ENCODE measurements at regions not wholly inside any gene's neighbourhood (a gene's known extent, or its start where the extent isn't known, plus 50 kb on each side); places are given as distances from the start of the nearest gene placed in this dataset.
"Not testable (repeated sequence)": the region's sequence is repeated elsewhere in the genome, so short reads cannot be mapped to it uniquely, and the experiment has no call there.

GRCh38 chr6:56787209-56787608, 144.5 kb upstream of the DST start:
- peaks cover 0 to 3% (median 0%) of the 10 kb centered on the region in 4 donors for H3K27me3 ChIP-seq (ENCODE audit: control insufficient read depth in 4 of 4, insufficient read depth in 4 of 4, low read length in 3 of 4)
- WGBS: 95% methylated on average over 1 of the region's 1 CpG
- TF ChIP-seq REST (IDR thresholded peaks at IDR 0.05): no peak
- TF ChIP-seq FOXA2 (IDR thresholded peaks at IDR 0.05): no peak
- no peak for TF ChIP-seq HNF4G (IDR thresholded peaks at IDR 0.05)
- TF ChIP-seq SP1 (IDR thresholded peaks at IDR 0.05): no peak
- TF ChIP-seq GABPA (IDR thresholded peaks at IDR 0.05 in 1 of 2, conservative IDR thresholded peaks at IDR 0.05 in 1 of 2): no peak
- TF ChIP-seq TAF1 (conservative IDR thresholded peaks at IDR 0.05): no peak
- TF ChIP-seq YY1 (IDR thresholded peaks at IDR 0.05): no peak
- no peak for TF ChIP-seq RXRA (IDR thresholded peaks at IDR 0.05)
- no peak for TF ChIP-seq HNF4A (conservative IDR thresholded peaks at IDR 0.05)
- TF ChIP-seq EGR1 (IDR thresholded peaks at IDR 0.05; ENCODE audit: low read depth in 2 of 2): no peak
- no peak overlapping the region for H3K4me3 ChIP-seq (ENCODE audit: low read depth in 1 of 3, low read length in 3 of 3)
- DNase-seq (ENCODE audit: low spot score): no peak
- H3K4me1 ChIP-seq (ENCODE audit: control insufficient read depth in 4 of 4, insufficient read depth in 4 of 4, low read length in 3 of 4): no peaks in the 10 kb centered on the region
- H3K36me3 ChIP-seq (ENCODE audit: control insufficient read depth in 4 of 4, insufficient read depth in 3 of 4, low read depth in 1 of 4, low read length in 3 of 4): no peaks in the 10 kb centered on the region
- no peaks in the 10 kb centered on the region for H3K9me3 ChIP-seq (ENCODE audit: control insufficient read depth in 4 of 4, low read length in 3 of 4)
- H3K27ac ChIP-seq (ENCODE audit: low read depth in 1 of 2, low read length in 2 of 2): no peak overlapping the region
- H3K9ac ChIP-seq (ENCODE audit: low read depth in 1 of 2, low read length in 2 of 2): no peak overlapping the region

GRCh38 chr6:56786256-56786655, 143.6 kb upstream of the DST start:
- no peaks in the 10 kb centered on the region for H3K4me1 ChIP-seq (ENCODE audit: control insufficient read depth in 4 of 4, insufficient read depth in 4 of 4, low read length in 3 of 4)
- no peaks in the 10 kb centered on the region for H3K9me3 ChIP-seq (ENCODE audit: control insufficient read depth in 4 of 4, low read length in 3 of 4)
- no peak for TF ChIP-seq GABPA (IDR thresholded peaks at IDR 0.05 in 1 of 2, conservative IDR thresholded peaks at IDR 0.05 in 1 of 2)
- TF ChIP-seq EGR1 (IDR thresholded peaks at IDR 0.05; ENCODE audit: low read depth in 2 of 2): no peak
- no peak for TF ChIP-seq NR2F2 (IDR thresholded peaks at IDR 0.05)
- TF ChIP-seq CTCF (IDR thresholded peaks at IDR 0.05; ENCODE audit: low read depth, low read length, missing input control): no peak
- TF ChIP-seq TAF1 (conservative IDR thresholded peaks at IDR 0.05): no peak
- no peak for TF ChIP-seq HNF4A (conservative IDR thresholded peaks at IDR 0.05)
- TF ChIP-seq JUND (IDR thresholded peaks at IDR 0.05): no peak
- no peak for TF ChIP-seq SP1 (IDR thresholded peaks at IDR 0.05)
- TF ChIP-seq MAX (IDR thresholded peaks at IDR 0.05): no peak
- no peak for TF ChIP-seq FOXA2 (IDR thresholded peaks at IDR 0.05)
- TF ChIP-seq YY1 (IDR thresholded peaks at IDR 0.05): no peak
- TF ChIP-seq REST (IDR thresholded peaks at IDR 0.05): no peak
- no peak for TF ChIP-seq ZBTB33 (IDR thresholded peaks at IDR 0.05)
- TF ChIP-seq FOXA1 (IDR thresholded peaks at IDR 0.05): no peak
- no peak for TF ChIP-seq HNF4G (IDR thresholded peaks at IDR 0.05)
- TF ChIP-seq RAD21 (IDR thresholded peaks at IDR 0.05): no peak
- no peak for TF ChIP-seq ATF3 (IDR thresholded peaks at IDR 0.05)
- no peak for TF ChIP-seq RXRA (IDR thresholded peaks at IDR 0.05)
- no peak overlapping the region for H3K27ac ChIP-seq (ENCODE audit: low read depth in 1 of 2, low read length in 2 of 2)
- 93% methylated on average over 1 of the region's 1 CpG for WGBS
- no peak overlapping the region for H3K4me3 ChIP-seq (ENCODE audit: low read depth in 1 of 3, low read length in 3 of 3)
- no peaks in the 10 kb centered on the region for H3K36me3 ChIP-seq (ENCODE audit: control insufficient read depth in 4 of 4, insufficient read depth in 3 of 4, low read depth in 1 of 4, low read length in 3 of 4)
- H3K9ac ChIP-seq (ENCODE audit: low read depth in 1 of 2, low read length in 2 of 2): no peak overlapping the region
- DNase-seq (ENCODE audit: low spot score): no peak
- peaks cover 0 to 3% (median 0%) of the 10 kb centered on the region in 4 donors for H3K27me3 ChIP-seq (ENCODE audit: control insufficient read depth in 4 of 4, insufficient read depth in 4 of 4, low read length in 3 of 4)

GRCh38 chr6:56785536-56785935, 142.8 kb upstream of the DST start:
- H3K9ac ChIP-seq (ENCODE audit: low read depth in 1 of 2, low read length in 2 of 2); H3K4me3 ChIP-seq (ENCODE audit: low read depth in 1 of 3, low read length in 3 of 3); H3K36me3 ChIP-seq (ENCODE audit: control insufficient read depth in 4 of 4, insufficient read depth in 3 of 4, low read depth in 1 of 4, low read length in 3 of 4); DNase-seq (ENCODE audit: low spot score); H3K9me3 ChIP-seq (ENCODE audit: control insufficient read depth in 4 of 4, low read length in 3 of 4); H3K27ac ChIP-seq (ENCODE audit: low read depth in 1 of 2, low read length in 2 of 2); H3K27me3 ChIP-seq (ENCODE audit: control insufficient read depth in 4 of 4, insufficient read depth in 4 of 4, low read length in 3 of 4); H3K4me1 ChIP-seq (ENCODE audit: control insufficient read depth in 4 of 4, insufficient read depth in 4 of 4, low read length in 3 of 4): not testable (repeated sequence)
- 92% methylated on average over 19 of the region's 19 CpGs for WGBS
